NT2/D1 (cell line): ENCODE measurements at regions not wholly inside any gene's neighbourhood (a gene's known extent, or its start where the extent isn't known, plus 50 kb on each side); places are given as distances from the start of the nearest gene placed in this dataset.

Experiments used
- SUZ12 ChIP-seq: IDR thresholded peaks from 2 replicates; pipeline ENCODE4 v1.6.1; 2011; ENCODE audit not compliant: insufficient read length, insufficient read depth; ENCODE audit errors: extremely low read depth
- YY1 ChIP-seq: IDR thresholded peaks from 2 replicates; pipeline ENCODE4 v1.6.1; 2011; ENCODE audit not compliant: insufficient read length, insufficient read depth
- ZNF274 ChIP-seq: IDR thresholded peaks from 2 replicates; pipeline ENCODE4 v1.6.1; 2011; ENCODE audit warnings: mild to moderate bottlenecking, low read depth, low read length

DNA sequence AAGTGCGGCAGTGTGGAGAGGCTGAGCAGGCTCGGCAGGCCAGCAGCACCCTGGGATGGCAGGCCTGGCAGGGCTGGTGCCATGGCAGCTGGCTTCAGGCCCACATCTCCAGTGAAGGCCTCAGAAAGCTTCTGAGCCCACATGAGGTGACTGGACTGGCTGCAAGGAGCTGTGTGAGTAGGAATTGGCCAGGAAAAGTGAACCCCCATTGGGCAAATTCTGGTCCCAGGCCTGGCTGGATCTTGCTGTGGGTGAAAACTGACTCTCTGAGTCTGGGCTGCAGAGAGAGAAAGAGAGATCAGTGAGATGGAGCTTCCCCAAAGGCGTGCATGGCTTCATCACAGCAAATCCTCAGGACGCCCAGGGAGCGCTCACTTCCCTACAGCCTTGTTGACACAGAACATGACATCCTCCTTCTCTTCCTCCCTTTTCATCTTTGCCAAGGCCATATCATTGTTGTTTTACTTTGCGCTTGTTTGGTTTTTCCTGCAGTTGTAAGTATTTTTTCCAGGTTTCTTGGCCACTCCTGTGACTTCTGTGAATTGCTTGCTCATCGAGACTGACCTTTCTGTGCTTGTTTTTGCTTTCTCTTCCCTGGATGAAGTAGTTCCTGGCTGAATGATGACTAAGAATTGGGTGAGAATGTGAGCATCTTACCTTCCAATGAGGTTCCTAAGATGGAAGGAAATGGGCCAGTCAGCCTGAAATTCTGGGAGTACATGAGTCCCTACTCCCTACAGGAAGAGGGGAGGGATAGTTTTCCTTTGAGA, 299.1 kb downstream of the TLE3 start:
- TF ChIP-seq ZNF274 (no peak), YY1 (no peak), SUZ12 (no peak)
